ENCODE measurements at regions not wholly inside any gene's neighbourhood (a gene's known extent, or its start where the extent isn't known, plus 50 kb on each side); places are given as distances from the start of the nearest gene placed in this dataset.
"Not testable (repeated sequence)": the region's sequence is repeated elsewhere in the genome, so short reads cannot be mapped to it uniquely, and the experiment has no call there.

DNA sequence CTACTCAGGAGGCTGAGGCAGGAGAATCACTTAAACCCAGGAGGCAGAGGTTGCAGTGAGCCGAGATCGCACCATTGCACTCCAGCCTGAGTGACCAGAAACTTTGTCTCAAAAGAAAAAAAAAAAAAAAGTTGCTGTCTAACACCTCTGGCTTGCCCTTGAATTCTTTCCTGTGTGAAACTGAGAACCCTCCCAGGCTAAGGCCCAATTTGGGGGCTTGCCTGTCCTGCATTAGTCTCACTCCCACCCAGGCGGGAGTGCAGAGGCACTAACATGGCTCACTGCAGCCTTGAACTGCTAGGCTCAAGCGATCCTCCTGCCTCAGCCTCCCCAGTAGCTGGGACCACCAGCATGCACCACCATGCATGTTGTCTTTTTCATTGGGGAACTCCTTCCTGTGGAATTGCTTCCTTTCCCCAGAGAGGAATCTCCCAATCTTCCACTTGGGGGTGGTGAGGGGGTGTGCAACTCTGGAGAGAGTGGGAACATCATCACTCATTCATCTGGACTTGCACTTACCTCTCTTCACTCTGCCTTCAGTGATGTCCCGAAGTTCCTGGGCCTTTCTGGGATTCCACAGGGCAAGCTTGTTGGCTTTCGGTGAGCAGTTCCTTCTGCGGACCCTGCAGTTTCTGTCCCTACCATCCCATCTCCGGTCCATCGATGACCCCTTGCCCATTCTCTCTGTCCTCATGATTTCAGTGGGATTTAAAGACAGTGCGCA is 62.1 kb upstream of the CREB3L1 start:
- peak overlapping the region in 1 of 4 donors; percentile 39 for H3K4me3 ChIP-seq
- DNase-seq: no peak
- no peaks in the 10 kb centered on the region for H3K4me1 ChIP-seq
- no peaks in the 10 kb centered on the region for H3K27me3 ChIP-seq
- no peaks in the 10 kb centered on the region for H3K36me3 ChIP-seq
- no peaks in the 10 kb centered on the region for H3K9me3 ChIP-seq
- no peak overlapping the region for H3K27ac ChIP-seq
- TF ChIP-seq POLR2A (IDR thresholded peaks at IDR 0.05): no peak
- TF ChIP-seq, protein P1, sequence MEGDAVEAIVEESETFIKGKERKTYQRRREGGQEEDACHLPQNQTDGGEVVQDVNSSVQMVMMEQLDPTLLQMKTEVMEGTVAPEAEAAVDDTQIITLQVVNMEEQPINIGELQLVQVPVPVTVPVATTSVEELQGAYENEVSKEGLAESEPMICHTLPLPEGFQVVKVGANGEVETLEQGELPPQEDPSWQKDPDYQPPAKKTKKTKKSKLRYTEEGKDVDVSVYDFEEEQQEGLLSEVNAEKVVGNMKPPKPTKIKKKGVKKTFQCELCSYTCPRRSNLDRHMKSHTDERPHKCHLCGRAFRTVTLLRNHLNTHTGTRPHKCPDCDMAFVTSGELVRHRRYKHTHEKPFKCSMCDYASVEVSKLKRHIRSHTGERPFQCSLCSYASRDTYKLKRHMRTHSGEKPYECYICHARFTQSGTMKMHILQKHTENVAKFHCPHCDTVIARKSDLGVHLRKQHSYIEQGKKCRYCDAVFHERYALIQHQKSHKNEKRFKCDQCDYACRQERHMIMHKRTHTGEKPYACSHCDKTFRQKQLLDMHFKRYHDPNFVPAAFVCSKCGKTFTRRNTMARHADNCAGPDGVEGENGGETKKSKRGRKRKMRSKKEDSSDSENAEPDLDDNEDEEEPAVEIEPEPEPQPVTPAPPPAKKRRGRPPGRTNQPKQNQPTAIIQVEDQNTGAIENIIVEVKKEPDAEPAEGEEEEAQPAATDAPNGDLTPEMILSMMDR (IDR thresholded peaks at IDR 0.05): no peak

DNA sequence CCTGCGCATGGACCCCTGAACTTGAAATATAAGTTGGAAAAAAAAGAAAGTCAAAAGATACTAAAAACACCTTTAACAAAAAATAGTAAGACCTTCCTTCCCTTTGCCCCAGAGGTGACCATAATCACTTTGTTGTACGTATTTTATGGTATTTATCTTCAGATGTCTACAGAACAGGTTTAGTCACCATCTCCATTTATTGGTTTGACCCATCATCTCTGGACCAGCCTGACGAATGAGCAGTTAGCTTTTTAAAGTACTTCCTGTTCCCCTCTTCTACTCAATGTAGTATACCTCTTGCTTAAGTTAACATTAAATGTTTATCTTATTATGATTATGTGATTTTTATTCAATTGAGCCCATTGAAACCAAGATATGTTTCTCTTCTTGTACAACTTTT is 64.7 kb upstream of the CREB3L1 start:
- no peak for DNase-seq
- Histone ChIP-seq H3K27ac (no peak overlapping the region), H3K4me1 (no peaks in the 10 kb centered on the region), H3K27me3 (no peaks in the 10 kb centered on the region), H3K4me3 (no peak overlapping the region), H3K36me3 (no peaks in the 10 kb centered on the region), H3K9me3 (no peaks in the 10 kb centered on the region)
- no peak for TF ChIP-seq POLR2A (IDR thresholded peaks at IDR 0.05)
- TF ChIP-seq, protein P1 (IDR thresholded peaks at IDR 0.05): no peak

DNA sequence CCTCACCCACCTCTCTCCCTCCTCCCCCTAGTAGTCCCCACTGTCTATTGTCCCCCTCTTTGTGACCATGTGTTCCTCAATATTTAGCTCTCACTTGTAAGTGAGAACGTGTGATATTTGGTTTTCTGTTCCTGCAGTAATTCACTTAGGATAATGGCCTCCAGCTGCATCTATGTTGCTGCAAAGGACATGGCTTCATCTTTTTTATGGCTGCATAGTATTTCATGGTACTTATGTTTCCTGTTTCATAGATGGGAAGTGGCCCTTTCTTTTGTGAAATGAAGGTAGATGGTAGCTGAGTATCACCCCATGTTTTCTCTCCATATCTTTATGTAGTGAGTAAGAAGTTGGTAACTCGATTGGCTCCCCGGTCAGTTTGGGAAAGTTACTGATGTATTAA is 66.6 kb upstream of the CREB3L1 start:
- no peak for DNase-seq
- no peaks in the 10 kb centered on the region for H3K4me1 ChIP-seq
- no peaks in the 10 kb centered on the region for H3K9me3 ChIP-seq
- no peaks in the 10 kb centered on the region for H3K36me3 ChIP-seq
- no peaks in the 10 kb centered on the region for H3K27me3 ChIP-seq
- TF ChIP-seq POLR2A (IDR thresholded peaks at IDR 0.05): no peak
- TF ChIP-seq, protein P1 (IDR thresholded peaks at IDR 0.05): no peak
- no peak overlapping the region for H3K27ac ChIP-seq
- H3K4me3 ChIP-seq: no peak overlapping the region

DNA sequence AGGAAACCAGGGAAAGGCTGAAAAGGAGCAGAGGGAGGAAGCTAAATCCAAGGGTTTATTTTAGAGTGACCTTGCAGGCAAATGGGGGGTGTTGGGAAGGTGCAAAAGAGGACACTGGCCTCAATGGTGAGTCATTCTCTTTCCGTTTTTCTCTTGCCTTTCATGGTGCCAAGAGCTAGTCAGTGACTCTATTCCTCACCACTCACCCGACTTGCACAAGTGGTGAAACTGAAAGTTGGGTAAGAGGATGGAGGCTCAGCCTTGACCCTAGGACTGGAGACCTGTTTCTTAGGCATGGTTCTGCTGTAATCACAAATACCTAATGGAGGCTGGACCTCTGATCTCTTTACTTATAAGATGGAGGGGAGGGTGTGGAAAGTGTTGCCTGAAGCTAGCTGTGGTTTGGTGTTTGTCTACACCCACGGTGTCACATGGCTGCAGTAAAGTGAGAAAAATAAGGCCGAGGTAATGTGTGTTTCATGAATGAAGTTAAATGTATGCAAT is 67.3 kb upstream of the CREB3L1 start:
- Histone ChIP-seq H3K27ac (no peak overlapping the region), H3K4me3 (no peak overlapping the region), H3K27me3 (no peaks in the 10 kb centered on the region), H3K9me3 (no peaks in the 10 kb centered on the region), H3K4me1 (no peaks in the 10 kb centered on the region), H3K36me3 (no peaks in the 10 kb centered on the region)
- DNase-seq: no peak
- TF ChIP-seq, protein P1 (IDR thresholded peaks at IDR 0.05): no peak
- TF ChIP-seq POLR2A (IDR thresholded peaks at IDR 0.05): no peak

DNA sequence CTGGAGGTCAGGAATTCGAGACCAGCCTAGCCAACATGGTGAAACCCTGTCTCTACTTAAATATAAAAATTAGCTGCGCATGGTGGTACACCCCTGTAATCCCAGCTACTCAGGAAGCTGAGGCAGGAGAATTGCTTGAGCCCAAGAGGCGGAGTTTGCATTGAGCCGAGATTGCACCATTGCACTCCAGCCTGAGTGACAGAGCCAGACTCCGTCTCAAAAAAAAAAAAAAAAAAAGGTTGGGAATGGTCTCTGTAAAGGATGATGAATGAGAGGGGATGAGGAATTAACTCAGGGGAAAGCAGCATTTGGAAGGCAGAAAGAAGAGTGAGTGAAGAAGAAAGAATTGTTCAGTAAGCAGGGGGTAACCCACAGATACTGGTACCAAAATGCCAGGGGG is 67.8 kb upstream of the CREB3L1 start:
- H3K27ac ChIP-seq, H3K4me1 ChIP-seq, H3K27me3 ChIP-seq, DNase-seq, H3K4me3 ChIP-seq, H3K9me3 ChIP-seq, H3K36me3 ChIP-seq: not testable (repeated sequence)

DNA sequence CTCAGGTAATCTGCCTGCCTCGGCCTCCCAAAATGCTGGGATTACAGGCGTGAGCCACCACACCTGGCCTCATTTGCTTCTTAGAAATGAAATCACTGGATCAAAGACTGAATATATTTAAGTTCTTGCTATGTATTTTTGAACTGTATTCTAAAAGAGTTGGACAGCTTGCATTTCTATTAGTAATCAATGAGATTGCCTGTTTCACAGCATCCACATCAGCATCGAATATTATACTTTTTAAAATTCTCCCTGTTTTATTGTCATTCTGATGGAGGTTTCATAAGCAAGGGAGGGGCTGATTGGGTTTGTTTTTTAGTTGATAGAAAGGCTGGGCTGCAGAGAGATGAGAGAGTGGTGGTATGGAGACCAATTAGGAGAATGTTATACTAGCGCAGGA is 68.7 kb upstream of the CREB3L1 start:
- no peak for DNase-seq
- Histone ChIP-seq H3K27me3 (no peaks in the 10 kb centered on the region), H3K4me3 (no peak overlapping the region), H3K9me3 (no peaks in the 10 kb centered on the region), H3K4me1 (no peaks in the 10 kb centered on the region), H3K27ac (no peak overlapping the region), H3K36me3 (no peaks in the 10 kb centered on the region)
- TF ChIP-seq, protein P1 (IDR thresholded peaks at IDR 0.05): no peak
- TF ChIP-seq POLR2A (IDR thresholded peaks at IDR 0.05): no peak

Measured in Peyer's patch (tissue), 4 donors.